HG03139 (cell line): ENCODE measurements at regions not wholly inside any gene's neighbourhood (a gene's known extent, or its start where the extent isn't known, plus 50 kb on each side); places are given as distances from the start of the nearest gene placed in this dataset.
"Not testable (repeated sequence)": the region's sequence is repeated elsewhere in the genome, so short reads cannot be mapped to it uniquely, and the experiment has no call there.

Experiments
- ATAC-seq: cut with Tn5 transposase; IDR thresholded peaks from one replicate; pipeline ENCODE4 v1.9.1; 2021; ENCODE audit not compliant: unreplicated experiment

- ATAC-seq: not testable (repeated sequence)
Observed at GRCh38 chr12:131311279-131311722, 357.6 kb downstream of the ADGRD1 start.

DNA sequence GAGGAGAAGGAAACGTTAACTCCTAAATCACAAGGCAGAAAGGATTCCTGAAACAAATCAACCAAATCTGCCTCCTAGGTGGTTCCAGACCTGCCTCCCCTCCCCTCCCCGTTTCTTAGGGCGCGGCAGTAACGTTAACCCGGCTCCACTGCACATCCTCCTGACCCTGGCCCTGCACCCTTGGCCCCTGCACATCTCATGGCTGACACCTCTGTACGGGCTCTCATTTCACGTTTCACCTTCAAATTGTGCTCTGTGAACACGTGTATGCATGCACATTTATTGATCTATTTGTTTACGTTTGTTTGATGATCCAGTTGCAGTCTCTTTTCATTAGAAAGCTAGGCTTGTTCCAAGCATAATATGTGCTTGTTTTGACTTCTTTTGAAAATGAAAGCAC, 358.1 kb downstream of the ADGRD1 start:
- ATAC-seq: no peak

DNA sequence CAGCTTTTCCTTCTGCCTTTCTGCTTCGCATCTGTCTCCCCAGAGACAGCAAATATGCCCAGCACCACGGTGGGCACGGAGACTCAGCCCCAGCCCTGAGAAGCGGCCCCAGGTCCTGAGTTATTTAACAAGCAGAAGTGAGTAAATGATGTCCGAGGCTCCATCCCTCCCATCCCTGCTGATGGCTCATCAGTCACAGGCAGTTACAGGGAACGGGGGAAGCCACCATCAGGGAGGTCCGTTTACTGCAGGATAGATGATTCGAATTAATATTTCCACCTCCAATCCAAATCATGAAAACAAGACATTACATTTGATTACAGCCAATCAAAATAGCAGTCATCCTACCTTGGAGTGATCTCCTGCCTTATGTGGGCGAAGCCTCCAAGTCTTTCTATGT, 358.7 kb downstream of the ADGRD1 start:
- ATAC-seq: not testable (repeated sequence)

DNA sequence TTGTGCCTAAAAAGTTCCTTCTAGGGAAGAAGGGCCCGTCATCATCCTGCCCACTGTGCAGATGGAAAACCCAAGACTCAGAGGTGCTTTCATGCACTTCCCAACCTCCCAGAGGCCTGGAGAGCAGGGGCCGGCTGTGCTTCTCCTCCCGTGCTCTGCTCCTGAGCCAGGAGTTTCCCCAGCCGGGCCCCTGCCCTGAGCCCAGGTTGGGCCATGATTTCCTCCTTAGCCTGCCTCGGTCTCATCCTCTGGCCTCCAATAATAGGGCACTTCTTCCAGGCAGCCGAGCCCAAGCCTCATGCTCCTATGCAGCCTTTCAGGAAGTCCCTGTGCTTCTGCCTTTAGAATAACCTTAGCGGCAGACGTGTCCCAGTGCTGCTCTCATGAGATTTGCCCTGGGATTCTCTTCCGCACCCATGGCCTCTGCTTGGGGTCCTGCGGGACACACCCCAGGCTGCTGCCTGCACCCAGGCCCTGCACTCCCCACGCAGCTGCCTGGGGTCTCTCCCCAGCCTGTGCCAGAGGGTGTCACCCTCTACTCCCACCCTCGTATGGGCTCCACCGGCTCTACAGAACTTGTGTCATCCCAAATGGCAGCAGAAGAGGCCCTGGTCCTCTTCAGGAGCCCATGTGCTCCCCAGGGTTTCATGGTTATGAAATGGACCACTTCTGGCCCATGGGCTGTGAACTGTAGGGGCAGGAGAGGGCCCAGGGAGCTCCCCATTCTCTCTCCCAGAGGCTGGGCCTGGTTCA, 359.3 kb downstream of the ADGRD1 start:
- ATAC-seq: no peak

DNA sequence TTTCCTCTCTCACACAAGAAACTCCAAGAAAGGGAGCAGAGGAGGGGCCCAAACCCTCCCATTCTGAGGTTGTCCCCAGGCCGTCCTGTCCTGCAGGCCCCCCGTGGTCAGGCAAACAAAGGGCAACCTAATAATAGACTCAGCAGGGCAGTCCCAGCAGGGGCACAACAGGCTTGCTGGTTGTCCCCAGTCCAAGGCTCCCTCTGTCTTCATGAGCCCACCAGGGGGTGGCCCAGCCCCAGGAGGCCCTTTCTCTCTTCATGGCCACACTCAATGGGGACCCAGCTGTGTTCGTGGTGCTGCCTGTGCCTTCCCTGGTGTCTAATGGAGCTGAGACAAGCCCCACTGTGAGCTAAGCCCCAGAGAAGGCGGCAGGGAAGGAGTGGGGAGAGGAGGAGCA, 359.9 kb downstream of the ADGRD1 start:
- ATAC-seq: no peak

DNA sequence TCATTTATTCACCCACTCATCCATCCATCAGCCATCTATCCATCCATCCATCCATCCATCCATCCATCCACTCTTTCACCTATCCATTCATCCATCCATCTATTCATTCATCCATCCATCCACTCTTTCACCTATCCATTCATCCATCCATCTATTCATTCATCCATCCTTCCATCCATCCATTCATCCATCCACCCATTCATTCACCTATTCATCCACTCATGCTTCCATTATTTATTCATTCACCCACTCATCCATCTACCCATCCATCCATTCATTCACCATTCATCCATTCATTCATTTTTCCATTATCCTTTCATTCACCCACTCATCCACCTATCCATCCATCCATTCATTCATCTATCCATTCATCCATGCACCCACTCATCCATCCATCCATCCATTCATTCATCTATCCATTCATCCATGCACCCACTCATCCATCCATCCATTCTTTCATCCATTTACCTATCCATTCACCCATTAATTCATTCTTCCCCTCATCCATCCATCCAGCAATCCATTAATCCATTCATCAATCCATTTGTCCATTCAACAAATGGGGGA, 360.9 kb downstream of the ADGRD1 start:
- no peak for ATAC-seq

DNA sequence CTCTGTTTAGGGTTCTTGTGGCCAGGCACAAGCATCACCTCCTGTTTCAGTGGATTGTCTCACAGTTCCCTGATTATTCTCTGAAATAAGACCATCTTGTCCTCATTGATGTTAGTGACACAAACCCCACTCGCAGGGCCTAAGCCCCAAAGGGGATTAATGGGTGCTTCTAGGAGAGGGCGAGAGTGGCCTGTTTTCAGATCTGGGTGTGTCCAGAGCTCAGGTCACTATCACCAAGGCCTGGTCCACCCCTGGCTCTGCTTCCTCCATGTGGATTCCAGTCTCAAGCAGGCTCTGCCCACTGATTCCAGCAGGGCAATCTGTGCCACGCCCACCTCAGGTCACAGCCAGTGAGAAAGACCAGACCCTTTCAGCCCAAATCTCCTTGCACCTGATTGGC, 361.9 kb downstream of the ADGRD1 start:
- no peak for ATAC-seq

DNA sequence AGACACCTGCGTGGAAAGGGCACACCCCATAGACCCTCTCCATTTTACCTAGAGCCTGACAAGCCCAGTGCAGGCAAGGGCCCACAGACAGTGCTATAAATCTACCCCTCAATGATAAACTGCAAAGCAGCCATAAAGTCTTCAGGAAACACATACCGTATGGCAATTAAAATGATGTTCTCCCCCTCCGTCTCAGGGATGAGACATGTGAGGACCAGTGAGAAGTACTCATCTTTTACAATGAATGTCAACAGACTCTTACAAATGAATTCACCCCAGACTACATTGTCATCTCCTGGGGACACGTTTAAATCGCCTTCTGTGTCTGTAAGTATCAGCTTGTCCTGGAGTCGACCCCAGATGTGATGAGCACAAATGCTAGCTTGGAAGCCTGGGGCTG, 362.7 kb downstream of the ADGRD1 start:
- no peak for ATAC-seq

DNA sequence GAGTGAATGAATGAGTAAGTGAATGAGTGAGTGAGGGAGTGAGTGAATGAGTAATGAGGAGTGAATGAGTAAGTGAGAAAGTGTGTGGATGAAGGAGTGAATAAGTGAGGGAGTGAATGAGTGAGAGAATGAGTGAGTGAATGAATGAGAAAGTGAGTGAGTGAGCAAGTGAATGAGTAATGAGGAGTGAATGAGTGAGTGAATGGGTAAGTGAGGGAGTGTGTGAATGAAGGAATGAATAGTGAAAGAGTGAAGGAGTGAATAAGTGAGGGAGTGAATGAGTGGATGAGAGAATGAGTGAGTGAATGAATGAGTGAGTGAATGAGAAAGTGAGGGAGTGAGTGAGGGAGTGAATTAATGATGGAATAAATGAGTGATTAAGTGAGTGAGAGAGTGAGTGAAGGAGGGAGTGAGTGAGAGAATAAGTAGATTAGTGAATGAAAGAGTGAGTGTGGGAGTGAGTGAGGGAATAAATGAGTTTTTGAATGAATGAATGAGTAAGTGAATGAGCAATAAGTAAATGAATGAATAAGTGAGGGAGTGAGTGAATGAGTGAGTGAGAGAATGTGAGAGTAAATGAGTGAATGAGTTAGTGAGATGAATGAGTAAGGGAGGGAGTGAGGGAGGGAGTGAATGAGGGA, 364.5 kb downstream of the ADGRD1 start:
- ATAC-seq: no peak

- no peak for ATAC-seq
Observed at GRCh38 chr12:131321988-131322387, 368.3 kb downstream of the ADGRD1 start.

DNA sequence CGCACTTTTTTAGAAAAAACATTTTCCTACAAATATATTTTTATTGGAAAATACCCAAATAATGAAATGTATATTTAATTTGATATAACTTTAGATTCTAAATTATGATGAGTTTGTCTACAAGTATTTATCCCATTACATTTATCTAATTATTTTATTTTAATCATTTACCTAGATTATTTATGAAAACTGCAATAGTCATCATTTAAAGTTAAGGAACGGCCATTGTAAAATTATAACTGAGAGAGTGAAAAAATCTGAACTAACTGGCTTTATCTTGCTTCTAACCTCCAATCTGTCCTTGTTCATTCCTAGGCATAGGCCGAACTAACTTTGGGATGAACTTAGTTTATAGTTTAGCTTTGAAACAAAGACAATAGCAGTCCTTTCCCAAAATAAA, 368.8 kb downstream of the ADGRD1 start:
- not testable (repeated sequence) for ATAC-seq

GRCh38 chr12:131323879-131324278, 370.2 kb downstream of the ADGRD1 start:
- no peak for ATAC-seq

DNA sequence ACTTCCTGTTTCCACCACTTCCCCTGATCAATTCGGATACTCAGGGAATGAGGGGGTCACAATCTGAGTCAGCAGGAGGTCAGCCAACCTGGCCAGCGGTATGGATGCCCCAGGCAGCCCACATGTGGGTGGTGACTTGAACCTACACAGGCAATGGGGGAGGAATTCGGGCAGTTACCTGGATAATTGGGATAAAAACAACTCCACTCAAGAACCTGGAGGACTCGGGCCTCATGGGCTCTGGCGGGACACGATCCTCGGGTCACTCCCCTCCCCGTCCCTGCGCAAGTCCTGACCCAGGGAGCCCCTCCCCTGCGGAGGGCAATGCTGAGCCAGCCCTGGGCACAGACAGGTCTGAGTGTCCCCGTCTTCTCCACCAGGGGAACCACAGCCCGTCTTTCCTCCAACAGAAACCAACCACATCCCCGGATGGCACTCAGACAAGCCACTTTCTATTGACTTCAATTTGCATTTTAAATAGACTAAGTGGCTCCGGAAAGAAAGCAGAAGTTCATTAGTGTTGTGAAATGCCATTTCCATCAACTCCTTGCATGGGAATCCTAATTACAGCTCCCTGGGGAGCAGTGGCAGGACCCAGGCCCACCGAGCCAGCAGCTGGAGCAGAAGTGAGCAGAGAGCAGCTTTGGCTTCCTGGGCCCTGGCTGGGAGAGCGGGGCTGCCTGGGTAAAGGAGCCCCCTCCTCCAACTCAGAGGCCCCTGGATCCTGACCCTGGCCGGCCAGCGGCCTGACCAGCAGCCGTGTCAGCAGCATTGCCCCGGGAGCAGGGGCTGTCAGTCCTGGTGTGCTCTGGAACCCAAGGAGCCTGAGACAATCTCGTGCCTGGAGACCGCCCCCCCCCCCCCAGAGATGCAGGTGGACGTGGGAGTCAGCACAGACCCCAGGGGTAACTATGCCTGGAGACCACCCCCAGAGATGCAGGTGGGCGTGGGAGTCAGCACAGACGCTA, 374.1 kb downstream of the ADGRD1 start:
- ATAC-seq: no peak

DNA sequence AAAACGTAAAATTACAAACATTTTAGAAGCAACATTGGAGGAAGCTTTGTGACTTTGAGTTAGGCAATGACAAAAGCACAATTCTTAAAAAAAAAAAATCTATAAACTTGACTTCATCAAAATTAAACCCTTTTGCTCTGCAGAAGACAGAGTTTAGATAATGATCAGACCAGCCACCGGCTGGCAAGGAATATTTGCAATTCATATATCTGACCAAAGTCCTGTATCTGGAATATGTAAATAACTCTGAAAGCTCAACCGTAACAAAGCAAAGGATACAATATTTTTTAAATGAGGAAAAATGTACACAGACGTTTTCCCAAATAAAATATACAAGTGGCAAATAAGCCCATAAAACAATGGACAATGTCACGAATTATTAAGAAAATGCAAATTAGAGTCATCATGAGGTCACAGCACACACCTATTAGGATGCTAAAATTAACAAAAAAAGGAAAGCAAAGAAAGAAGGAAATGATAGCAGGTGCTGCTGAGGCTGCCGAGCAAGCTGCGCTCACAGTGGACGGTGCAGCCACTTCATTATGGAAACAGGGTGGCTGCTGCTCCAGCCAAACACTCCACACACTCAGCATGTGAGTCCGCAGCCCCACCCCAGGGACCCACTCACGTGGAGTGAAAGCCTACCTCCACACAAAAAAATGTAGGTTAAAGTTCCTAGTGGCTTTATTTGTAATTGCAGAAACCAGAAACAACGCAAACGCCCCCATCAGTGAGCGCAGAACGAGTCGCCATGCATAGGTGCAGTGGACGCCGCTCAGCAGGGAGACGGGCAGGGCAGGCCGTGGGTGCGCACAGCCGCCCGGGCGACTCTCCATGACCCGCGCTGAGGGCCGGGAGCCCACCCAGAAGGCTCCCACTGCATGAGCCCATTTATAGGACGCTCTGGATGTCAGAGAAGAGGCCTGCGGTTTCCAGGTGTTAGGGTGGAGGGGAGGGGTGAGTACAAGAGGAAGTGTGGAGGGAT, 375.4 kb downstream of the ADGRD1 start:
- ATAC-seq: not testable (repeated sequence)

DNA sequence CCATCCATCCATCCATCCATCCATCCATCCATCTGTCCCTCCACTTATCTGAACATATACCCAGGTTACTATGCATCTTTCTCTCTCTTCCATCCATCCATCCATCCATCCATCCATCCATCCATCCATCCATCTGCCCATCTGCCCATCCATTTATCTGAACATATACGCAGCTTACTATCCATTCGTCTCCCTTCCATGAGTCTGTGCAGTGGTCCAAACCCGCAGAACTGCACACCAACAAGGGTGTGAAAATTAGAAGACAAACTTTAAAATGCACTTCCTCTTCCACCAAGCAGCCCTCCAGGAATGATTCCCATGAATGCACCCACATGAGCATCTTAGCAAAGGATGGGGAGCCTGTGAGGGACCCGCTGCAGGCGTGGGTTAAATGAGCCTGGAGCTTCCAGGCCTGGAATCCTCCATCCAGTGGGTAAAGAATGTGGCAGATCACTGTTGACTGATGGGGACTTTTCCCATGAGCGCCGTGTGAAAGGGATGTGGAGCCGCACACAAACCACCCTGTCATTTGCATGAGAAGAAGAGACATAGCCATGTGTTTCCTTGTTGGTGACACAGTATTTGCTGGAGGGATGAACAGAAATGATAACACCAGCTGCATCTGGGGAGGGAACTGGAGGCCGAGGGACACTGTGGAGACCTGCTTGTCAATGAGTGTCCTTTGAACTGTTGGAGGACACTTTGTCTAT, 376.6 kb downstream of the ADGRD1 start:
- no peak for ATAC-seq

GRCh38 chr12:131331148-131331750, 377.5 kb downstream of the ADGRD1 start:
- ATAC-seq: no peak

DNA sequence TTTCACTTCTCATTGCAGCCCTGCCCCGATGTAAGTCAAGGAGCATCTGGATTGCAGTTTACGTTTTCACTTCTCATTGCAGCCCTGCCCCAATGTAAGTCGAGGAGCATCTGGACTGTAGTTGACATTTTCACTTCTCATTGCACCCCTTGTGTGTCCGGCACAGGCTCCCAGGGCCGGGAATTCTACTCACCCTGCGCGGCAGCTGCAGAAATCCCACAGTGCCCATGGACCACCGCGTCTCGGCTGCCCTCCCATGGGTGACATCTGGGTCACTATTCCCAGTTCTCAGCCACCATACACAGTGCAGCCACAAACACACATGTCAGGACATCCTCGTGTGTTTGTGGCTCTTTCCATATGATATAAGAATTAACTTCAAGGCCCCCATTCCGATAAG, 378.5 kb downstream of the ADGRD1 start:
- no peak for ATAC-seq

- no peak for ATAC-seq
Observed at GRCh38 chr12:131333136-131333535, 377.8 kb upstream of the SFSWAP start.
